PC-3 (cell line): ENCODE measurements at regions not wholly inside any gene's neighbourhood (a gene's known extent, or its start where the extent isn't known, plus 50 kb on each side); places are given as distances from the start of the nearest gene placed in this dataset.

Experiments
- EZH2 ChIP-seq: fragments of 300-600 bp; sonication (generic); IDR thresholded peaks from one replicate; pipeline ENCODE4 v1.6.1; 2017; ENCODE audit warnings: antibody characterized with exemption, mild to moderate bottlenecking, low read length; ENCODE audit not compliant: unreplicated experiment
- EZH2phosphoT487 ChIP-seq: fragments of 300-600 bp; sonication (generic); IDR thresholded peaks from 2 replicates; pipeline ENCODE4 v1.6.1; 2018; ENCODE audit warnings: mild to moderate bottlenecking, antibody characterized with exemption, low read length, borderline replicate concordance
- TF ChIP-seq, protein P1 (sequence below): fragments of 300-600 bp; sonication (generic); conservative IDR thresholded peaks from 2 replicates; pipeline ENCODE4 v1.5.1; 2017; ENCODE audit warnings: antibody characterized with exemption, low read depth, mild to moderate bottlenecking, low read length

DNA sequence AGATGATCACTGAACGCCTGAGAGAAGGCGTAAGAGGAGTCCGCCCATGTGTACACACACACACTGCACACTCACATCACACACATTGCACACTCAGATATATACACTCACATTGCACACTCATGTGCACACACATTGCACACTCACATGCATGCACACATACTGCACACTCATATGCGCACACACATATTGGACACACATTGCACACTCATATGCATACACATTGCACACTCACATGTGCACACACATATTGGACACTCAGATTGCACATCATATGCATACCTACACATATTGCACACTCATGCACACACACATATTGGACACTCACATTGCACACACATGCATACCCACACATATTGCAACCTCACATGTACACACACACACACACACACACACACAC is 163.2 kb downstream of the WSCD1 start:
- no peak for TF ChIP-seq EZH2
- TF ChIP-seq, protein P1, sequence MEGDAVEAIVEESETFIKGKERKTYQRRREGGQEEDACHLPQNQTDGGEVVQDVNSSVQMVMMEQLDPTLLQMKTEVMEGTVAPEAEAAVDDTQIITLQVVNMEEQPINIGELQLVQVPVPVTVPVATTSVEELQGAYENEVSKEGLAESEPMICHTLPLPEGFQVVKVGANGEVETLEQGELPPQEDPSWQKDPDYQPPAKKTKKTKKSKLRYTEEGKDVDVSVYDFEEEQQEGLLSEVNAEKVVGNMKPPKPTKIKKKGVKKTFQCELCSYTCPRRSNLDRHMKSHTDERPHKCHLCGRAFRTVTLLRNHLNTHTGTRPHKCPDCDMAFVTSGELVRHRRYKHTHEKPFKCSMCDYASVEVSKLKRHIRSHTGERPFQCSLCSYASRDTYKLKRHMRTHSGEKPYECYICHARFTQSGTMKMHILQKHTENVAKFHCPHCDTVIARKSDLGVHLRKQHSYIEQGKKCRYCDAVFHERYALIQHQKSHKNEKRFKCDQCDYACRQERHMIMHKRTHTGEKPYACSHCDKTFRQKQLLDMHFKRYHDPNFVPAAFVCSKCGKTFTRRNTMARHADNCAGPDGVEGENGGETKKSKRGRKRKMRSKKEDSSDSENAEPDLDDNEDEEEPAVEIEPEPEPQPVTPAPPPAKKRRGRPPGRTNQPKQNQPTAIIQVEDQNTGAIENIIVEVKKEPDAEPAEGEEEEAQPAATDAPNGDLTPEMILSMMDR: no peak
- no peak for TF ChIP-seq EZH2phosphoT487
